HepG2 (cell line): ENCODE measurements at regions not wholly inside any gene's neighbourhood (a gene's known extent, or its start where the extent isn't known, plus 50 kb on each side); places are given as distances from the start of the nearest gene placed in this dataset.

Experiments used
- ATAC-seq: fragments of 200-7000 bp; cut with Tn5 transposase; 3 replicates; pipeline ENCODE4 v1.9.1; 2020; ENCODE audit warnings: mild to moderate bottlenecking, moderate library complexity
- BruUV-seq: library from RNA; stranded (reverse); fragments of 400-500 nt; replicated peaks from 2 replicates; lab custom pipeline; 2021; lab: Mats Ljungman, UMichigan
- CTCF ChIA-PET: fragments of 300-600 bp; formaldehyde crosslinking; extraction: SDS; loops from one replicate; lab custom pipeline; 2021; ENCODE audit warnings: low total read pairs, inconsistent platforms, low intra/inter-chr PET ratio; lab: Yijun Ruan, JAX
- POLR2A ChIA-PET: fragments of 350-600 bp; sonication (Branson Sonifier 250); formaldehyde crosslinking; loops from one replicate; lab custom pipeline; 2020; ENCODE audit warnings: antibody characterized with exemption, inconsistent platforms; lab: Yijun Ruan, JAX
- DNase-seq: peaks from one replicate; pipeline ENCODE4 v3.0.0-alpha.2; 2015; ENCODE audit warnings: low spot score
- FAIRE-seq: peaks from 3 replicates; lab custom pipeline; 2011; peaks lifted over from hg19 to GRCh38; lab: Jason Lieb, UNC
- H2AFZ ChIP-seq: one replicate; pipeline ENCODE4 v1.6.1; 2011; ENCODE audit warnings: low read length, inconsistent platforms
- H3K27ac ChIP-seq: fragments of 300-600 bp; 3 replicates; pipeline ENCODE4 v1.8.0; 2011; ENCODE audit warnings: mixed run types, mild to moderate bottlenecking, mixed read lengths, low read length, inconsistent platforms; ENCODE audit not compliant: insufficient read depth; ENCODE audit errors: extremely low read length
- H3K27me3 ChIP-seq, 2 experiments: fragments of 200-600 bp in 1 of 2; 2 replicates in 1 of 2; 3 replicates in 1 of 2; pipeline versions ENCODE4 v1.6.0 to v1.8.0; 2011; ENCODE audit warnings: low read length in 2 of 2, mild to moderate bottlenecking in 2 of 2, moderate library complexity in 2 of 2, inconsistent platforms in 1 of 2; ENCODE audit not compliant: insufficient read depth in 2 of 2, control insufficient read depth in 1 of 2
- H3K36me3 ChIP-seq, 2 experiments: fragments of 200-600 bp in 1 of 2; replicated peaks in 1 of 2; 2 replicates in 1 of 2; 3 replicates in 1 of 2; pipeline versions ENCODE4 v1.5.1 to v1.8.0; 2011; ENCODE audit warnings: low read length in 2 of 2, inconsistent platforms in 1 of 2; ENCODE audit not compliant: insufficient read depth in 2 of 2, control insufficient read depth in 1 of 2
- H3K4me1 ChIP-seq: 2 replicates; pipeline ENCODE4 v1.5.1; 2012; ENCODE audit warnings: low read length, inconsistent platforms; ENCODE audit not compliant: insufficient read depth
- H3K4me2 ChIP-seq: 2 replicates; pipeline ENCODE4 v1.6.0; 2011; ENCODE audit warnings: low read depth, low read length, inconsistent platforms
- H3K4me3 ChIP-seq, 3 experiments: fragments of 200-600 bp in 1 of 3; sonication (generic), shearing (Covaris generic) in 1 of 3; replicated peaks in 1 of 3; 2 replicates each; pipeline ENCODE4 v1.5.1; 2011 to 2016; ENCODE audit warnings: low read length in 3 of 3, inconsistent platforms in 2 of 3, low read depth in 2 of 3, mild to moderate bottlenecking in 2 of 3, control low read depth in 1 of 3, mixed read lengths in 1 of 3; ENCODE audit not compliant: insufficient read depth in 1 of 3
- H3K79me2 ChIP-seq: one replicate; pipeline ENCODE4 v1.6.1; 2011; ENCODE audit warnings: low read length, inconsistent platforms; ENCODE audit not compliant: insufficient read depth
- H3K9ac ChIP-seq: 2 replicates; pipeline ENCODE4 v1.6.0; 2011; ENCODE audit warnings: mild to moderate bottlenecking, low read depth, low read length, inconsistent platforms; ENCODE audit not compliant: insufficient read depth
- H3K9me3 ChIP-seq: 2 replicates; pipeline ENCODE4 v1.5.1; 2012; ENCODE audit warnings: mild to moderate bottlenecking, low read length
- H4K20me1 ChIP-seq: 2 replicates; pipeline ENCODE4 v1.6.0; 2011; ENCODE audit warnings: inconsistent platforms, mild to moderate bottlenecking, low read length, moderate library complexity; ENCODE audit not compliant: insufficient read depth
- AHR ChIP-seq: IDR thresholded peaks from 2 replicates; pipeline ENCODE4 v1.6.1; 2018; ENCODE audit warnings: missing genetic modification reagents, missing compliant biosample characterization
- ARNTL ChIP-seq: sonication (generic); formaldehyde crosslinking; IDR thresholded peaks from 2 replicates; pipeline ENCODE4 v1.4.0; 2020; ENCODE audit warnings: mild to moderate bottlenecking, missing genetic modification reagents
- ATAD3A ChIP-seq: sonication (generic); formaldehyde crosslinking; IDR thresholded peaks from 2 replicates; pipeline ENCODE4 v1.4.0; 2020; ENCODE audit warnings: missing genetic modification reagents
- DMTF1 ChIP-seq: sonication (generic); formaldehyde crosslinking; IDR thresholded peaks from 2 replicates; pipeline ENCODE4 v1.4.0; 2020; ENCODE audit warnings: mild to moderate bottlenecking, missing genetic modification reagents
- EHMT2 ChIP-seq: fragments of 200-600 bp; sonication (generic); IDR thresholded peaks from 2 replicates; pipeline ENCODE4 v1.7.0; 2017; ENCODE audit warnings: antibody characterized with exemption, low read depth, low read length, borderline replicate concordance
- ELF4 ChIP-seq: sonication (generic); formaldehyde crosslinking; IDR thresholded peaks from 2 replicates; pipeline ENCODE4 v1.5.0; 2020; ENCODE audit warnings: missing genetic modification reagents, mild to moderate bottlenecking, moderate library complexity, borderline replicate concordance
- FOXA3 ChIP-seq: IDR thresholded peaks from 2 replicates; pipeline ENCODE4 v1.6.1; 2016; ENCODE audit warnings: missing genetic modification reagents, missing compliant biosample characterization
- FOXO4 ChIP-seq: sonication (generic); formaldehyde crosslinking; conservative IDR thresholded peaks from 2 replicates; pipeline ENCODE4 v1.8.1; 2023; ENCODE audit warnings: missing genetic modification reagents
- GATA4 ChIP-seq: sonication (generic); IDR thresholded peaks from 2 replicates; pipeline ENCODE4 v1.6.1; 2016; ENCODE audit warnings: antibody characterized with exemption, low read depth, borderline replicate concordance
- HCFC1 ChIP-seq: fragments of 150-350 bp; IDR thresholded peaks from 2 replicates; pipeline ENCODE4 v1.6.1; 2014; ENCODE audit warnings: low read depth, low read length
- HNF4G ChIP-seq, 2 experiments: sonication (generic) in 1 of 2; formaldehyde crosslinking in 1 of 2; IDR thresholded peaks; 2 replicates each; pipeline versions ENCODE4 v1.4.0 to v1.6.1; 2011 to 2020; ENCODE audit warnings: borderline replicate concordance in 2 of 2, low read depth in 2 of 2, mild to moderate bottlenecking in 2 of 2, low read length in 1 of 2, missing genetic modification reagents in 1 of 2, moderate library complexity in 1 of 2
- MAF1 ChIP-seq: sonication (generic); formaldehyde crosslinking; IDR thresholded peaks from 2 replicates; pipeline ENCODE4 v1.5.0; 2020; ENCODE audit warnings: missing genetic modification reagents, borderline replicate concordance
- MXI1 ChIP-seq: IDR thresholded peaks from 3 replicates; pipeline ENCODE4 v1.6.1; 2012; ENCODE audit warnings: low read depth, low read length, inconsistent platforms, borderline replicate concordance
- NR2C2 ChIP-seq: sonication (generic); formaldehyde crosslinking; IDR thresholded peaks from 2 replicates; pipeline ENCODE4 v1.4.0; 2020; ENCODE audit warnings: missing genetic modification reagents, mild to moderate bottlenecking, moderate library complexity, borderline replicate concordance
- SIN3B ChIP-seq: fragments of 150-350 bp; IDR thresholded peaks from 2 replicates; pipeline ENCODE4 v1.6.1; 2014; ENCODE audit warnings: low read length
- TCF12 ChIP-seq, 2 experiments: fragments of 450-650 bp in 1 of 2; sonication (generic) in 1 of 2; formaldehyde crosslinking in 1 of 2; IDR thresholded peaks; 2 replicates each; pipeline versions ENCODE4 v1.6.1 to v1.8.0; 2017 to 2022; ENCODE audit warnings: antibody characterized with exemption in 1 of 2, mild to moderate bottlenecking in 1 of 2, missing genetic modification reagents in 1 of 2, moderate library complexity in 1 of 2
- ZBTB44 ChIP-seq: sonication (generic); formaldehyde crosslinking; IDR thresholded peaks from 2 replicates; pipeline ENCODE4 v1.4.0; 2020; ENCODE audit warnings: missing genetic modification reagents
- ZNF260 ChIP-seq: sonication (generic); formaldehyde crosslinking; IDR thresholded peaks from 2 replicates; pipeline ENCODE4 v1.4.0; 2020; ENCODE audit warnings: missing genetic modification reagents, low read depth, mild to moderate bottlenecking, borderline replicate concordance
- ZNF350 ChIP-seq: sonication (generic); formaldehyde crosslinking; IDR thresholded peaks from 2 replicates; pipeline ENCODE4 v1.4.0; 2020; ENCODE audit warnings: mild to moderate bottlenecking, low read depth, missing genetic modification reagents, borderline replicate concordance
- WGBS: methylation state at CpG from one replicate; pipeline ENCODE4 v1.1.6; 2017; ENCODE audit warnings: low lambda C conversion rate; 5-methylcytosine and 5-hydroxymethylcytosine counted together
- in situ Hi-C: cut with HindIII; loops from 2 replicates; pipeline ENCODE4 v1.10.0; 2017; ENCODE audit warnings: low pct_unique_long_range_greater_than_20kb; ENCODE audit not compliant: extremely low pct_ligation_motif_present
- intact Hi-C: fragments of 100-400 bp; cut with micrococcal nuclease; formaldehyde crosslinking; loops from one replicate; pipeline ENCODE4 v1.10.0; 2022; ENCODE audit not compliant: unreplicated experiment

- TF ChIP-seq DMTF1 (CRISPR knock-in tag) (no peak), SIN3B (no peak), AHR (CRISPR knock-in tag) (no peak), FOXO4 (no peak), EHMT2 (no peak)
- TF ChIP-seq, all 625 proteins: peak for 0
Observed at GRCh38 chr5:117327511-117327910, 752.9 kb upstream of the SEMA6A start (continued).

GRCh38 chr5:117326997-117327396 is 752.4 kb upstream of the SEMA6A start:
- FAIRE-seq: no peak
- no peak for ATAC-seq
- POLR2A ChIA-PET: no interaction called here
- Histone ChIP-seq H3K4me2 (no peak overlapping the region), H4K20me1 (no peaks in the 10 kb centered on the region), H3K4me1 (no peaks in the 10 kb centered on the region), H3K9me3 (no peaks in the 10 kb centered on the region), H3K9ac (no peak overlapping the region), H3K4me3 (no peak overlapping the region), H3K79me2 (no peaks in the 10 kb centered on the region), H3K27me3 (no peaks in the 10 kb centered on the region), H3K27ac (no peak overlapping the region), H3K36me3 (no peaks in the 10 kb centered on the region), H2AFZ (no peak overlapping the region)
- CTCF ChIA-PET: no interaction called here
- in situ Hi-C loops (no loop called here), intact Hi-C loops (no loop called here)
- WGBS: 4% methylated on average over 2 of the region's 2 CpGs
- no TSS peak for BruUV-seq
- DNase-seq: no peak
- no peak for TF ChIP-seq TCF12 (IDR thresholded peaks at IDR 0.05)
- TF ChIP-seq TCF12 (CRISPR knock-in tag; IDR thresholded peaks at IDR 0.05): no peak
- no peak for TF ChIP-seq MXI1
- TF ChIP-seq MAF1: no peak
- TF ChIP-seq NR2C2: no peak
- TF ChIP-seq HCFC1: no peak
- TF ChIP-seq ZNF350: no peak
- no peak for TF ChIP-seq ZNF260 (CRISPR knock-in tag)
- no peak for TF ChIP-seq GATA4
- TF ChIP-seq FOXA3 (CRISPR knock-in tag): no peak
- TF ChIP-seq ELF4 (CRISPR knock-in tag): no peak
- no peak for TF ChIP-seq ATAD3A
- TF ChIP-seq ZBTB44 (CRISPR knock-in tag): no peak
- no peak for TF ChIP-seq HNF4G (IDR thresholded peaks at IDR 0.05; ENCODE audit: borderline replicate concordance, low read depth, low read length)
- no peak for TF ChIP-seq HNF4G (CRISPR knock-in tag; IDR thresholded peaks at IDR 0.05; ENCODE audit: borderline replicate concordance, low read depth)
- TF ChIP-seq ARNTL: no peak
